Tibial nerve (tissue), 4 donors: ENCODE measurements at regions not wholly inside any gene's neighbourhood (a gene's known extent, or its start where the extent isn't known, plus 50 kb on each side); places are given as distances from the start of the nearest gene placed in this dataset.

Experiments
- CTCF ChIP-seq, 5 experiments: fragments of 200-600 bp in 3 of 5; fragments of 450-650 bp in 2 of 5; sonication (generic) in 3 of 5; IDR thresholded peaks; one replicate each; pipeline ENCODE4 v1.5.1; 2016 to 2019; ENCODE audit warnings: antibody characterized with exemption in 5 of 5, mild to moderate bottlenecking in 3 of 5, moderate library complexity in 2 of 5
- EP300 ChIP-seq, 2 donors: sonication (generic); formaldehyde crosslinking; IDR thresholded peaks; one replicate each; pipeline ENCODE4 v1.6.1; 2017; ENCODE audit warnings: antibody characterized with exemption in 2 of 2, mild to moderate bottlenecking in 1 of 2
- POLR2A ChIP-seq, 2 donors: fragments of 450-650 bp; IDR thresholded peaks; one replicate each; pipeline ENCODE4 v1.6.1; 2017; ENCODE audit warnings: antibody characterized with exemption in 2 of 2, mild to moderate bottlenecking in 2 of 2, moderate library complexity in 2 of 2

- TF ChIP-seq CTCF (IDR thresholded peaks at IDR 0.05) (no peak), EP300 (IDR thresholded peaks at IDR 0.05) (no peak), POLR2A (IDR thresholded peaks at IDR 0.05) (no peak)
Observed at GRCh38 chr3:177321819-177322218, 124.5 kb upstream of the TBL1XR1 start.
